BLaER1 (cell line): ENCODE measurements at regions not wholly inside any gene's neighbourhood (a gene's known extent, or its start where the extent isn't known, plus 50 kb on each side); places are given as distances from the start of the nearest gene placed in this dataset.
A peak's percentile ranks its signal among the peaks of the same experiment; 100 is the strongest.

Experiments
- H3K27ac ChIP-seq: shearing (Covaris generic); formaldehyde crosslinking; 2 replicates; pipeline ENCODE4 v1.8.1; 2022
- H3K27me3 ChIP-seq: shearing (Covaris generic); formaldehyde crosslinking; 2 replicates; pipeline ENCODE4 v1.8.1; 2022
- H3K36me3 ChIP-seq: shearing (Covaris generic); formaldehyde crosslinking; 2 replicates; pipeline ENCODE4 v1.8.1; 2022
- H3K4me1 ChIP-seq: shearing (Covaris generic); formaldehyde crosslinking; 2 replicates; pipeline ENCODE4 v1.8.1; 2022
- H3K4me2 ChIP-seq: shearing (Covaris generic); formaldehyde crosslinking; 2 replicates; pipeline ENCODE4 v1.8.1; 2022
- H3K4me3 ChIP-seq: shearing (Covaris generic); formaldehyde crosslinking; 2 replicates; pipeline ENCODE4 v1.8.1; 2022
- H3K9ac ChIP-seq: shearing (Covaris generic); formaldehyde crosslinking; 2 replicates; pipeline ENCODE4 v1.8.1; 2022
- H3K9me3 ChIP-seq: shearing (Covaris generic); formaldehyde crosslinking; 2 replicates; pipeline ENCODE4 v1.8.1; 2022
- H4K20me1 ChIP-seq: shearing (Covaris generic); formaldehyde crosslinking; 2 replicates; pipeline ENCODE4 v1.8.1; 2022
- Cebpa-rat ChIP-seq: shearing (Covaris generic); IDR thresholded peaks from 2 replicates; pipeline ENCODE4 v1.8.1; 2022

GRCh38 chr2:8540552-8541055 lies 141.3 kb upstream of the ID2 start:
- Histone ChIP-seq H3K4me2 (peak overlapping the region; percentile 93), H3K27me3 (no peaks in the 10 kb centered on the region), H3K27ac (peak overlapping the region; percentile 95), H3K36me3 (no peaks in the 10 kb centered on the region), H3K9me3 (no peaks in the 10 kb centered on the region), H4K20me1 (no peaks in the 10 kb centered on the region), H3K9ac (peak overlapping the region; percentile 70), H3K4me3 (no peak overlapping the region), H3K4me1 (peaks cover 100% of the 10 kb centered on the region)
- TF ChIP-seq Cebpa-rat, result no peak

GRCh38 chr2:8541223-8541622 lies 140.6 kb upstream of the ID2 start:
- H3K9me3 ChIP-seq, result no peaks in the 10 kb centered on the region
- H3K4me2 ChIP-seq, result peak overlapping the region; percentile 93
- H3K4me3 ChIP-seq, result no peak overlapping the region
- peak overlapping the region; percentile 70; the same call in 1 of the 2 replicates for H3K9ac ChIP-seq
- TF ChIP-seq Cebpa-rat, result no peak
- peaks cover 100% of the 10 kb centered on the region for H3K4me1 ChIP-seq
- no peaks in the 10 kb centered on the region for H3K36me3 ChIP-seq
- H4K20me1 ChIP-seq, result no peaks in the 10 kb centered on the region
- no peaks in the 10 kb centered on the region for H3K27me3 ChIP-seq
- peak overlapping the region; percentile 95 for H3K27ac ChIP-seq

- Histone ChIP-seq H3K9me3 (no peaks in the 10 kb centered on the region), H3K4me3 (no peak overlapping the region), H3K27me3 (no peaks in the 10 kb centered on the region), H3K4me2 (peak overlapping the region; percentile 93), H4K20me1 (no peaks in the 10 kb centered on the region), H3K36me3 (no peaks in the 10 kb centered on the region), H3K4me1 (peaks cover 100% of the 10 kb centered on the region), H3K27ac (peak overlapping the region; percentile 95), H3K9ac (peak overlapping the region; percentile 70; the same call in 1 of the 2 replicates)
- TF ChIP-seq Cebpa-rat, result no peak
Measured at GRCh38 chr2:8541636-8542035, 140.2 kb upstream of the ID2 start.

GRCh38 chr2:8542381-8543059 lies 139.3 kb upstream of the ID2 start:
- Histone ChIP-seq H3K27ac (peak overlapping the region; percentile 95), H3K36me3 (no peaks in the 10 kb centered on the region), H4K20me1 (no peaks in the 10 kb centered on the region), H3K27me3 (no peaks in the 10 kb centered on the region), H3K9ac (peak overlapping the region; percentile 83), H3K4me2 (peak overlapping the region; percentile 93), H3K4me3 (peak overlapping the region; percentile 27; the same call in 1 of the 2 replicates), H3K9me3 (no peaks in the 10 kb centered on the region), H3K4me1 (peaks cover 100% of the 10 kb centered on the region)
- no peak for TF ChIP-seq Cebpa-rat

- peak overlapping the region; percentile 27; the same call in 1 of the 2 replicates for H3K4me3 ChIP-seq
- no peaks in the 10 kb centered on the region for H4K20me1 ChIP-seq
- H3K36me3 ChIP-seq, result no peaks in the 10 kb centered on the region
- H3K27me3 ChIP-seq, result no peaks in the 10 kb centered on the region
- peak overlapping the region; percentile 83 for H3K9ac ChIP-seq
- H3K4me2 ChIP-seq, result peak overlapping the region; percentile 93
- no peaks in the 10 kb centered on the region for H3K9me3 ChIP-seq
- no peak for TF ChIP-seq Cebpa-rat
- H3K27ac ChIP-seq, result peak overlapping the region; percentile 95
- H3K4me1 ChIP-seq, result peaks cover 100% of the 10 kb centered on the region
Measured at GRCh38 chr2:8543060-8543382, 138.8 kb upstream of the ID2 start.

GRCh38 chr2:8543383-8544170 lies 138.3 kb upstream of the ID2 start:
- Histone ChIP-seq H3K4me1 (peaks cover 100% of the 10 kb centered on the region), H3K9ac (peak overlapping the region; percentile 83), H3K4me2 (peak overlapping the region; percentile 93), H4K20me1 (no peaks in the 10 kb centered on the region), H3K27ac (peak overlapping the region; percentile 95), H3K36me3 (no peaks in the 10 kb centered on the region), H3K27me3 (no peaks in the 10 kb centered on the region), H3K4me3 (peak overlapping the region; percentile 27; the same call in 1 of the 2 replicates), H3K9me3 (no peaks in the 10 kb centered on the region)
- TF ChIP-seq Cebpa-rat, result no peak

GRCh38 chr2:8544171-8544785 lies 137.6 kb upstream of the ID2 start:
- no peaks in the 10 kb centered on the region for H4K20me1 ChIP-seq
- H3K4me3 ChIP-seq, result peak overlapping the region; percentile 27; the same call in 1 of the 2 replicates
- H3K27me3 ChIP-seq, result no peaks in the 10 kb centered on the region
- peak overlapping the region; percentile 93 for H3K4me2 ChIP-seq
- peak overlapping the region; percentile 83 for H3K9ac ChIP-seq
- no peak for TF ChIP-seq Cebpa-rat
- H3K4me1 ChIP-seq, result peaks cover 100% of the 10 kb centered on the region
- peak overlapping the region; percentile 95 for H3K27ac ChIP-seq
- H3K36me3 ChIP-seq, result no peaks in the 10 kb centered on the region
- no peaks in the 10 kb centered on the region for H3K9me3 ChIP-seq

- Histone ChIP-seq H3K9me3 (no peaks in the 10 kb centered on the region), H3K4me1 (peaks cover 94% of the 10 kb centered on the region), H4K20me1 (no peaks in the 10 kb centered on the region), H3K27me3 (no peaks in the 10 kb centered on the region), H3K27ac (peak overlapping the region; percentile 95), H3K9ac (peak overlapping the region; percentile 83), H3K36me3 (no peaks in the 10 kb centered on the region), H3K4me2 (peak overlapping the region; percentile 93), H3K4me3 (0 out of 2 replicates have a peak overlapping the region, but pooled peaks have one; percentile 13)
- TF ChIP-seq Cebpa-rat, result no peak
Measured at GRCh38 chr2:8544786-8545694, 136.8 kb upstream of the ID2 start.
